GM06990 (cell line): ENCODE measurements at regions not wholly inside any gene's neighbourhood (a gene's known extent, or its start where the extent isn't known, plus 50 kb on each side); places are given as distances from the start of the nearest gene placed in this dataset.

Experiments
- DNase-seq: peaks from one replicate; pipeline ENCODE4 v3.0.0-alpha.2; 2011; ENCODE audit not compliant: insufficient read length; ENCODE audit errors: extremely low read depth
- H3K27me3 ChIP-seq: replicated peaks from 2 replicates; pipeline ENCODE4 v1.6.0; 2011; ENCODE audit warnings: low read length; ENCODE audit not compliant: control insufficient read depth, insufficient read depth
- H3K36me3 ChIP-seq: 2 replicates; pipeline ENCODE4 v1.5.1; 2011; ENCODE audit warnings: low read length; ENCODE audit not compliant: control insufficient read depth, insufficient read depth
- H3K4me3 ChIP-seq: replicated peaks from 2 replicates; pipeline ENCODE4 v1.5.1; 2011; ENCODE audit warnings: low read depth, mild to moderate bottlenecking, control low read depth, low read length
- CTCF ChIP-seq: IDR thresholded peaks from 2 replicates; pipeline ENCODE4 v1.5.1; 2011; ENCODE audit warnings: low read length, control low read depth, mild to moderate bottlenecking, inconsistent platforms; ENCODE audit not compliant: insufficient read depth, poor library complexity, severe bottlenecking

- no peaks in the 10 kb centered on the region for H3K27me3 ChIP-seq
- no peaks in the 10 kb centered on the region for H3K36me3 ChIP-seq
- DNase-seq: no peak
- no peak overlapping the region for H3K4me3 ChIP-seq
- TF ChIP-seq CTCF: no peak
Measured at GRCh38 chr9:100671898-100672297, 94.0 kb downstream of the CAVIN4 start.

GRCh38 chr9:100673249-100673648, 95.4 kb downstream of the CAVIN4 start:
- no peak for TF ChIP-seq CTCF
- Histone ChIP-seq H3K4me3 (no peak overlapping the region), H3K36me3 (no peaks in the 10 kb centered on the region), H3K27me3 (no peaks in the 10 kb centered on the region)
- no peak for DNase-seq

GRCh38 chr9:100674419-100675122, 96.7 kb downstream of the CAVIN4 start:
- TF ChIP-seq CTCF: no peak
- no peaks in the 10 kb centered on the region for H3K36me3 ChIP-seq
- H3K4me3 ChIP-seq: no peak overlapping the region
- no peaks in the 10 kb centered on the region for H3K27me3 ChIP-seq
- DNase-seq: no peak

- Histone ChIP-seq H3K4me3 (no peak overlapping the region), H3K36me3 (no peaks in the 10 kb centered on the region), H3K27me3 (no peaks in the 10 kb centered on the region)
- no peak for TF ChIP-seq CTCF
- DNase-seq: no peak
Measured at GRCh38 chr9:100679834-100680233, 102.0 kb downstream of the CAVIN4 start.

GRCh38 chr9:100686420-100686819, 108.5 kb downstream of the CAVIN4 start:
- H3K27me3 ChIP-seq: no peaks in the 10 kb centered on the region
- no peaks in the 10 kb centered on the region for H3K36me3 ChIP-seq
- DNase-seq: no peak
- no peak for TF ChIP-seq CTCF
- no peak overlapping the region for H3K4me3 ChIP-seq

- no peak for TF ChIP-seq CTCF
- no peak for DNase-seq
- no peak overlapping the region for H3K4me3 ChIP-seq
- H3K36me3 ChIP-seq: no peaks in the 10 kb centered on the region
- no peaks in the 10 kb centered on the region for H3K27me3 ChIP-seq
Measured at GRCh38 chr9:100689635-100690034, 111.8 kb downstream of the CAVIN4 start.
